HG03571 (cell line): ENCODE measurements at regions not wholly inside any gene's neighbourhood (a gene's known extent, or its start where the extent isn't known, plus 50 kb on each side); places are given as distances from the start of the nearest gene placed in this dataset.

ENCODE experiments used
- ATAC-seq: cut with Tn5 transposase; IDR thresholded peaks from one replicate; pipeline ENCODE4 v1.9.1; 2021; ENCODE audit not compliant: unreplicated experiment

- no peak for ATAC-seq
Observed at GRCh38 chr11:113529606-113530005, 54.4 kb upstream of the DRD2 start.

- no peak for ATAC-seq
Observed at GRCh38 chr11:113528982-113529381, 53.8 kb upstream of the DRD2 start.

GRCh38 chr11:113526521-113526920, 51.3 kb upstream of the DRD2 start:
- ATAC-seq: no peak
